ENCODE measurements at regions not wholly inside any gene's neighbourhood (a gene's known extent, or its start where the extent isn't known, plus 50 kb on each side); places are given as distances from the start of the nearest gene placed in this dataset.

GRCh38 chr2:5751873-5752482 is 59.8 kb downstream of the SOX11 start:
- Histone ChIP-seq H3K27me3 (ENCODE audit: insufficient read depth, insufficient read length) (no peaks in the 10 kb centered on the region), H3K9me3 (ENCODE audit: insufficient read depth, low read length) (0 out of 2 replicates have a peak, but pooled peaks cover 5% of the 10 kb centered on the region), H3K9ac (ENCODE audit: insufficient read length, low read depth) (no peak overlapping the region), H3K36me3 (ENCODE audit: insufficient read depth, insufficient read length, low read length) (no peaks in the 10 kb centered on the region), H3K4me1 (ENCODE audit: insufficient read depth, insufficient read length) (peaks cover 1% of the 10 kb centered on the region), H3K4me3 (ENCODE audit: insufficient read length, low read depth) (no peak overlapping the region)
- TF ChIP-seq ZNF274 (IDR thresholded peaks at IDR 0.05; ENCODE audit: low read depth, low read length) (no peak), YY1 (IDR thresholded peaks at IDR 0.05; ENCODE audit: insufficient read depth, insufficient read length) (no peak), SUZ12 (IDR thresholded peaks at IDR 0.05; ENCODE audit: extremely low read depth, insufficient read depth, insufficient read length) (no peak)
- DNase-seq (ENCODE audit: low read depth, low spot score): no peak

DNA sequence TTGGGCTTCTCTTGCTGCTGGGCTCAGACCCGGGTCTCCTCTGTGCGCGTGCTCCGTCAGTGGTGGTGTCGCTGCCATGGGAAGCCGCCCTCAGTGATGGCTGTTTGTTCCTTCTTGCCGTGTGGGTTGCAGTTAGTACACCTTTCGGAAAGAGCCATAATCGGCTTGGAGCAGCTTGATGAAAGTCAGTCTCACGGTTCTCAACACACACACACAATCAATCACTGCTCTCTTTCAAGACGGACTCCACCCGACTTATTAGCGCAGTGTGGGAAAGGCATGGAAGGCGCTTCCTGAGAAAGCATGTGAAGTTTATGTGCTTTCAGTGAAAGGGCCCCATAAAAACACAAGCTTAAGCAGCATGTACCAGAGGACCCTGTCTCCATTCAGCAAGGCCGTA is 64.1 kb downstream of the SOX11 start:
- Histone ChIP-seq H3K9me3 (ENCODE audit: insufficient read depth, low read length) (0 out of 2 replicates have a peak, but pooled peaks cover 5% of the 10 kb centered on the region), H3K4me1 (ENCODE audit: insufficient read depth, insufficient read length) (peaks cover 1% of the 10 kb centered on the region), H3K4me3 (ENCODE audit: insufficient read length, low read depth) (no peak overlapping the region), H3K27me3 (ENCODE audit: insufficient read depth, insufficient read length) (no peaks in the 10 kb centered on the region), H3K36me3 (ENCODE audit: insufficient read depth, insufficient read length, low read length) (no peaks in the 10 kb centered on the region), H3K9ac (ENCODE audit: insufficient read length, low read depth) (no peak overlapping the region)
- TF ChIP-seq SUZ12 (IDR thresholded peaks at IDR 0.05; ENCODE audit: extremely low read depth, insufficient read depth, insufficient read length) (no peak), ZNF274 (IDR thresholded peaks at IDR 0.05; ENCODE audit: low read depth, low read length) (no peak), YY1 (IDR thresholded peaks at IDR 0.05; ENCODE audit: insufficient read depth, insufficient read length) (no peak)
- DNase-seq (ENCODE audit: low read depth, low spot score): no peak

DNA sequence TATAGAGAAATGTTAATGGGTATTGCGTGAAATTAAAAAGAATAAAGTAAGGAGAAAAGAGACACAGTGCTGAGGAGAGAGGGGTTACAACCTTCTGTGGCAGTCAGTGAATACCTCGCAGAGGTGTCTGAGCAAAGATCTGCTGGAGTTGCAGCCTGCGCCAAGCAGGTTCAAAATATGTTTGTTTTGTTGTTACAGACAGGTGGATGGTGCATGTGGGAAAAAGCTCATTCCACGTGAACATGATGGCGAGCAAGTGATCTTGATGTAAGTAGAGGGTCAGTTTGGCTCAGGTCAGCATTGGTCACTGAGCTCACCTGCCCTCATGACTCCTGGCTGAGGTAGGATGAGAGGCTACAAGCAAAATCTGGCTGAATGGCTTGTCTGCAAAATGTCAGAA is 66.2 kb downstream of the SOX11 start:
- Histone ChIP-seq H3K27me3 (ENCODE audit: insufficient read depth, insufficient read length) (no peaks in the 10 kb centered on the region), H3K4me1 (ENCODE audit: insufficient read depth, insufficient read length) (peaks cover 1% of the 10 kb centered on the region), H3K9me3 (ENCODE audit: insufficient read depth, low read length) (no peaks in the 10 kb centered on the region), H3K4me3 (ENCODE audit: insufficient read length, low read depth) (no peak overlapping the region), H3K9ac (ENCODE audit: insufficient read length, low read depth) (no peak overlapping the region), H3K36me3 (ENCODE audit: insufficient read depth, insufficient read length, low read length) (no peaks in the 10 kb centered on the region)
- TF ChIP-seq ZNF274 (IDR thresholded peaks at IDR 0.05; ENCODE audit: low read depth, low read length): no peak
- no peak for TF ChIP-seq SUZ12 (IDR thresholded peaks at IDR 0.05; ENCODE audit: extremely low read depth, insufficient read depth, insufficient read length)
- no peak for TF ChIP-seq YY1 (IDR thresholded peaks at IDR 0.05; ENCODE audit: insufficient read depth, insufficient read length)
- DNase-seq (ENCODE audit: low read depth, low spot score): no peak

GRCh38 chr2:5759949-5760348 is 67.8 kb downstream of the SOX11 start:
- TF ChIP-seq ZNF274 (IDR thresholded peaks at IDR 0.05; ENCODE audit: low read depth, low read length) (no peak), YY1 (IDR thresholded peaks at IDR 0.05; ENCODE audit: insufficient read depth, insufficient read length) (no peak), SUZ12 (IDR thresholded peaks at IDR 0.05; ENCODE audit: extremely low read depth, insufficient read depth, insufficient read length) (no peak)
- no peaks in the 10 kb centered on the region for H3K27me3 ChIP-seq (ENCODE audit: insufficient read depth, insufficient read length)
- H3K4me1 ChIP-seq (ENCODE audit: insufficient read depth, insufficient read length): no peaks in the 10 kb centered on the region
- no peak overlapping the region for H3K9ac ChIP-seq (ENCODE audit: insufficient read length, low read depth)
- no peaks in the 10 kb centered on the region for H3K36me3 ChIP-seq (ENCODE audit: insufficient read depth, insufficient read length, low read length)
- no peak for DNase-seq (ENCODE audit: low read depth, low spot score)
- no peak overlapping the region for H3K4me3 ChIP-seq (ENCODE audit: insufficient read length, low read depth)
- no peaks in the 10 kb centered on the region for H3K9me3 ChIP-seq (ENCODE audit: insufficient read depth, low read length)

DNA sequence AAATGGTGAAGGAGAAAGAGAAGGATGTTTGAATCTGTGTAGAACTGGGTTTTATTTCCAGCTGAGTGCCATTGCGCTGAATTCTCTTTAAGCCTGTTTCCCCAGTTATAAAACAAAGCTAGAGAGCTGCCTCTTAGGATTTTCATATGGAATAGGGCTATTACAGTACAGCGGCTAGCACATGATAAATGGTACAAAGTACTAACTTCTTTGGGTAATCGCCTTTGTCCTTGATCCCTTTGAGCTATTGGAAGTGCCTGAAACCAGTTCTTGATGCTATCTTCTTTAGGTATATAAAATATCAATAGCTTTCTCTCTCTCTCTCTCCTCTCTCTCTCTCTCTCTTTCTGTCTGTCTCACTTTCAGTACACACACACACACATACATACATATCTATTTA is 71.3 kb downstream of the SOX11 start:
- TF ChIP-seq ZNF274 (IDR thresholded peaks at IDR 0.05; ENCODE audit: low read depth, low read length) (no peak), YY1 (IDR thresholded peaks at IDR 0.05; ENCODE audit: insufficient read depth, insufficient read length) (no peak), SUZ12 (IDR thresholded peaks at IDR 0.05; ENCODE audit: extremely low read depth, insufficient read depth, insufficient read length) (no peak)
- H3K9me3 ChIP-seq (ENCODE audit: insufficient read depth, low read length): no peaks in the 10 kb centered on the region
- DNase-seq (ENCODE audit: low read depth, low spot score): no peak

DNA sequence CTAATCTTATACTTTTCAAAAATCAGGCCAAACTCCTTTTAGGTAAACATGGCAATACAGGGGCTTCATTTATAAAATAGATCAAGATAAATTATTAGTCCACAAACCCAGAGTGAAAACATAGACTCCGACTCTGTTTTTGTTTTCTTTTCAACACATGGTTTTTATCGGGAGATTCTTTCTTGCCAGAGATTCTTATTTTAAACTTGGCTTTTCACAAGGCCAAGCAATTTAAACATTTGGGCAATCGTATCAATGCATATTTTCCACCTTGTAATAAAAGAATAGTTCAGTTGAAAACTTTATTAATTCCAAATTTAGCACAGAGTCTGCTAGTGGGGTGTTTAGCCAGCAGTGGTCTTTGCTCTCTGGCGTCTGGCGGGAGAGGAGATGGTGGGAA is 71.9 kb downstream of the SOX11 start:
- no peak for TF ChIP-seq ZNF274 (IDR thresholded peaks at IDR 0.05; ENCODE audit: low read depth, low read length)
- TF ChIP-seq SUZ12 (IDR thresholded peaks at IDR 0.05; ENCODE audit: extremely low read depth, insufficient read depth, insufficient read length): no peak
- no peak for TF ChIP-seq YY1 (IDR thresholded peaks at IDR 0.05; ENCODE audit: insufficient read depth, insufficient read length)
- DNase-seq (ENCODE audit: low read depth, low spot score): no peak
- Histone ChIP-seq H3K9ac (ENCODE audit: insufficient read length, low read depth) (no peak overlapping the region), H3K4me1 (ENCODE audit: insufficient read depth, insufficient read length) (no peaks in the 10 kb centered on the region), H3K4me3 (ENCODE audit: insufficient read length, low read depth) (no peak overlapping the region), H3K9me3 (ENCODE audit: insufficient read depth, low read length) (no peaks in the 10 kb centered on the region), H3K36me3 (ENCODE audit: insufficient read depth, insufficient read length, low read length) (no peaks in the 10 kb centered on the region), H3K27me3 (ENCODE audit: insufficient read depth, insufficient read length) (no peaks in the 10 kb centered on the region)

More for the DNA sequence above, 71.3 kb downstream of the SOX11 start:
- H3K9ac ChIP-seq (ENCODE audit: insufficient read length, low read depth): no peak overlapping the region
- H3K36me3 ChIP-seq (ENCODE audit: insufficient read depth, insufficient read length, low read length): no peaks in the 10 kb centered on the region
- H3K4me3 ChIP-seq (ENCODE audit: insufficient read length, low read depth): no peak overlapping the region
- no peaks in the 10 kb centered on the region for H3K27me3 ChIP-seq (ENCODE audit: insufficient read depth, insufficient read length)
- no peaks in the 10 kb centered on the region for H3K4me1 ChIP-seq (ENCODE audit: insufficient read depth, insufficient read length)

DNA sequence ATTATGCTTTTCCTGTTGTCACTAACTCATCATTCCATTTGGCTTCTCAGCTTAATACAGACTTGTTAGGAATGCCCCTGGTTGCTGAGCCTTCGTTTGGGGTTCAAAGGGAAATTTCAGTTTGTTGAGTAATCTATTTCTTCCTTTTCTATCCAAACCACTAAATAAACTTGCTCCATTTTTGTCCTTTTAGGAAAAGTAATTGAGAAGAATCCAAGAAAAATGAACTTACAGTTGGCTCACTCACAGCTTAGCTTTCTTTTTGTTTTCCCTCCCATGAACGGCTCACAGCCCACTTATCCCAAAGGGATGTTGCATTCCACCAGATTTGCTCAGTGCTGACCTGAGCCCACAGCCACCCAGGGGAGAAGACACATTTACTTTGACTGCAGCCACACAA is 73.9 kb downstream of the SOX11 start:
- Histone ChIP-seq H3K27me3 (ENCODE audit: insufficient read depth, insufficient read length) (no peaks in the 10 kb centered on the region), H3K4me1 (ENCODE audit: insufficient read depth, insufficient read length) (no peaks in the 10 kb centered on the region), H3K36me3 (ENCODE audit: insufficient read depth, insufficient read length, low read length) (no peaks in the 10 kb centered on the region), H3K4me3 (ENCODE audit: insufficient read length, low read depth) (no peak overlapping the region), H3K9me3 (ENCODE audit: insufficient read depth, low read length) (no peaks in the 10 kb centered on the region), H3K9ac (ENCODE audit: insufficient read length, low read depth) (no peak overlapping the region)
- no peak for TF ChIP-seq SUZ12 (IDR thresholded peaks at IDR 0.05; ENCODE audit: extremely low read depth, insufficient read depth, insufficient read length)
- no peak for TF ChIP-seq YY1 (IDR thresholded peaks at IDR 0.05; ENCODE audit: insufficient read depth, insufficient read length)
- no peak for TF ChIP-seq ZNF274 (IDR thresholded peaks at IDR 0.05; ENCODE audit: low read depth, low read length)
- no peak for DNase-seq (ENCODE audit: low read depth, low spot score)

All from NT2/D1 (cell line).